AG10803 (cell line): ENCODE measurements at regions not wholly inside any gene's neighbourhood (a gene's known extent, or its start where the extent isn't known, plus 50 kb on each side); places are given as distances from the start of the nearest gene placed in this dataset.
"Not testable (repeated sequence)": the region's sequence is repeated elsewhere in the genome, so short reads cannot be mapped to it uniquely, and the experiment has no call there.

Experiments
- DNase-seq: peaks from one replicate; pipeline ENCODE4 v3.0.0; 2010; ENCODE audit warnings: low read depth
- H3K4me3 ChIP-seq: 2 replicates; pipeline ENCODE4 v1.5.1; 2011; ENCODE audit warnings: mild to moderate bottlenecking, low read length, control low read depth
- CTCF ChIP-seq: conservative IDR thresholded peaks from 2 replicates; pipeline ENCODE4 v1.5.1; 2011; ENCODE audit warnings: mild to moderate bottlenecking, low read length, control low read depth, inconsistent platforms

GRCh38 chr4:101630319-101630986, 160.1 kb upstream of the BANK1 start:
- H3K4me3 ChIP-seq: no peak overlapping the region
- no peak for DNase-seq
- no peak for TF ChIP-seq CTCF

GRCh38 chr4:101621120-101621519, 169.4 kb upstream of the BANK1 start:
- peak; percentile 57 for DNase-seq
- no peak for TF ChIP-seq CTCF
- H3K4me3 ChIP-seq: no peak overlapping the region

- TF ChIP-seq CTCF: no peak
- no peak for DNase-seq
- no peak overlapping the region for H3K4me3 ChIP-seq
Measured at GRCh38 chr4:101615652-101616051, 174.9 kb upstream of the BANK1 start.

- H3K4me3 ChIP-seq, DNase-seq: not testable (repeated sequence)
Measured at GRCh38 chr4:101606989-101607388, 183.5 kb upstream of the BANK1 start.

GRCh38 chr4:101604976-101605375, 185.6 kb upstream of the BANK1 start:
- no peak for TF ChIP-seq CTCF
- H3K4me3 ChIP-seq: no peak overlapping the region
- peak; percentile 31 for DNase-seq

- no peak for DNase-seq
- H3K4me3 ChIP-seq: no peak overlapping the region
- no peak for TF ChIP-seq CTCF
Measured at GRCh38 chr4:101600287-101600686, 190.2 kb upstream of the BANK1 start.

GRCh38 chr4:101599620-101600019, 190.9 kb upstream of the BANK1 start:
- DNase-seq: peak; percentile 58
- H3K4me3 ChIP-seq: no peak overlapping the region
- no peak for TF ChIP-seq CTCF
